GM18498 (cell line): ENCODE measurements at regions not wholly inside any gene's neighbourhood (a gene's known extent, or its start where the extent isn't known, plus 50 kb on each side); places are given as distances from the start of the nearest gene placed in this dataset.
"Not testable (repeated sequence)": the region's sequence is repeated elsewhere in the genome, so short reads cannot be mapped to it uniquely, and the experiment has no call there.

Experiments used
- ATAC-seq: cut with Tn5 transposase; IDR thresholded peaks from one replicate; pipeline ENCODE4 v1.9.1; 2021; ENCODE audit warnings: mild to moderate bottlenecking, moderate library complexity; ENCODE audit not compliant: unreplicated experiment

DNA sequence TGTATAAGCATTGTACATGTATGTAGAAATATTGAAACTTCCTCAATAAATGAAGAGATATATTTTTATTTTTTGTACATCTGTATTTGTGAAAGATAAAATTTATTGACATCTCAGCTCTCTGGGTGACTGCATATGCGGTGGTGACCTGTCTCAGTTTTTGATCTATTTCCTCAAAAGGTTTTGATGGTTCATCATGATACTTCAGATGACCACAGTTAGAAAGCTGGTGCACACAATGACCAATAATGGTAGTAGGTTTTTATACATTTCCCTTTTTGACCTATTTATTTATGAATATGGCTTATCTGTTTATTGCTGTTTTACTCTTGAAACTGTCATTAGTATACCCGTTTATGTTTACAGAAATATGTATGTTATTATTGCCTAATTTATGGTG, 549.6 kb upstream of the CHD1 start:
- not testable (repeated sequence) for ATAC-seq

DNA sequence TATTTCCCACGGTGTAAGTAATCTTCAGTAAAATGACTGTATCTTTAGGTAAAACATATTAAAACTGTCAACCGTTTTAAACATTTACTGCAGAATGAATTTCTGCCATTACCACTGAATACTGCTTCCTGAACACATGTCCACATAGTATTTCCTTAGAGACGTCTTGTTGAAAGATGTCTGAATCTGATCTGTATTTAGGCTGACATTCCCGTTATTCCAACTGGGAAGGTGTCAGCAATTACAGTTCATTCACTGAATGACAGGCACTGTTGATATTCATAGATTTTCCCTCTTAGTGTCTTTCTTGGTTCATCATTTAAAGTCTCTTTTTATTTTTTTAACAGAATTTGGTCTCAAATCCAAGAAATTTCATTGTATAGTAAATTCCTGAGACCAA, 544.5 kb upstream of the CHD1 start:
- ATAC-seq, result not testable (repeated sequence)

DNA sequence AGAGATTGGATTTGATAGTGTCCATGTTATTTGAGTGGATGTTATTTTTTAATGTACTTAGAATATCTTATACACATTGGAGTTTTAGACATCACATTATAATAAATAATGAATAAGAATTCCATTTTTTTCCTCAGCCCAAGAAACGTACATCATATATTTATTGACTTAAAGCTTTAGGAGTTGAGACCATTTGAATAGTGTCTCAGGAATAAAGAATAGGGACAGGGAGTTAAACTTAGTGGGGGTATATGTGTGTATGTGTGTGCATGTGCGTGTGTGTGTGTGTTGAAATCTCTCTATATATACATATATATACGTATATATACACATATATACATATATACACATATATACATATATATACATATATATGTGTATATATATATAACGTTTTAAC, 542.9 kb upstream of the CHD1 start:
- ATAC-seq, result not testable (repeated sequence)

DNA sequence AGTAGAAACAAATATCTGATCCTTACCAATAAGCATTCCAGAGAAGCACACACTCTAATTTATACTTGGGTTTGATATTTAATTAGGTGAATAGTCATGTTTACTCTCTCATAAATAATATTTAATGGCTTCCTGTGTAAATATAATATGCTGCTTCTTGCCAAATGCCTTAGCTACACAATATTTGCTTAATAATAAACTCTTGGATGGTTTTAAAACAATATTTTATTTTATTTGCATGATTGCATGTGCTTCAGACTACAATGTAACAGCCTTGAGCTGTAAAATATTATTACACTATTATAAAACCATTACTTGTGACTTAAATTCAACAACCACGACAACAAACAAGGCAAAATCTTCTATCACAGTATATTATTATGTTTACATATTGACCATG, 542.4 kb upstream of the CHD1 start:
- not testable (repeated sequence) for ATAC-seq

DNA sequence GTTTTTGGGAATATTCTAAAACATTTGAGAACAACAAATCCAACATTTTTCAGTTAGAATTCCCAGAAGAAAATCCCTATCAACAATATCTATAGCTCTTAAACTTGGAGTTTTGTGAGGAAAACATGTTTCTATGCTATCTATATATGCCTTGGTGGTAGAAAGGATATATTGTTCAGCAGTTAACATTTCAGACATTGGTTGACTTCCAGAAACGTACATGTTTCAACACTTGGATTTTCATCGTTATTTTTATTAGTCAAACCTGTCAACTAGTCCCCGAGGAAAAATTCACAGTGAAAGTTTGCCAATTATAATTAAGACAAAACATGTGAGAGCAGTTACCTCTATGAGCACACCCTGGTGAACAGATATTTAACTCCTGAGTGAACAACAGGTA, 541.8 kb upstream of the CHD1 start:
- not testable (repeated sequence) for ATAC-seq

DNA sequence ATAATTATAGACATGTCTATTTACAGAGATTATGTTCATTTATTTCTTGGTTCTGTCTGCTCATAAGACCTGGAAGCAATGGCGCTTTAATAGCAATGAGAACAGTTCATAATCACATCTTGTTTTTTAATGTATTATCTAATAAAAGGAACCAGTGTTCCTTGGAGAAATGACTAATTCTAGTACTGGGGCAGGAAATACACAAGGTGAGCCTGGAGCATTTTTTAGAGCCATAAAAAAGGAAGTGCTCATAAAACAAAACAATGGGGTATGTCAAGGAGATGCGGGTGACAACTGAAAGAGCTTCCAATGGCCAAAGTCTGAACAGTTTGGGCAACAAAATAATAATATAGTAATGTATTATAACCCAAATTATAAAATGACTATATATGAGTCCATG, 531.9 kb upstream of the CHD1 start:
- ATAC-seq, result no peak

DNA sequence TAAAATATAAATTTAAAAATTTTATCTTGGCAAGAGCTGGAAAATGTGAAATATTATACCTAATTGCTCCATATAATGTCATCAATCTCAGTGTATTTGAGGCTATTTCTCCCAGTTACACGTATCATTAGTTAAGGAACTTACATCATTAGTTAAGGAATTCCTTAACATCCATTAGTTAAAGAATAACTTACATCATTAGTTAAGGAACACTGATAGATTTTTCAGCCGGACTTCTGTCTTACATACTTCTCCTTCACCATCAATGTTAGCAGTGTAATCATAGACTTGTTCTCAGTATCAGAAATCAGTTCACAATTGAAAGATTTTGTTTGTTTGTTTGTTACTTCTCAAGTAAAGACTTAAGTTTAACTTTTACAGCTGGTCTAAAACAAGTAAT, 524.4 kb upstream of the CHD1 start:
- no peak for ATAC-seq

DNA sequence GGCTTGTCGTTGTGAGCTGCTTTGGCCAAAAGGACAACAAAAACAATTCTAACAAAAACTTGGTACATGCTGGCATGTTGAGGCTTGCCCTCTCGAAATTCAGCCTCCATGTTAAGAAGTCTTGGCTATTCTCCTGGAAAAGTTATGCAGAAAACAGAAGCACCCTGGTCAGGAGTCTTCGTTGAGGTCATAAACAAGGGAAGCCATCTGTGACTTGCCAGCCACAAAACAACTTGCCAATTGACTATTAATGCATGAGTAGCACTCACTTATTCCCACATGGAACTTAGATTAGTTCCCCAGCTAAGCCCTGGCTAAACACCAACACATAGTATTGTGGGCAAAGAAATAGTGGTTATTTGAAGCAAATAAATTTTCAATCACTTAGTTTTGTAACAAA, 521.0 kb upstream of the CHD1 start:
- no peak for ATAC-seq

DNA sequence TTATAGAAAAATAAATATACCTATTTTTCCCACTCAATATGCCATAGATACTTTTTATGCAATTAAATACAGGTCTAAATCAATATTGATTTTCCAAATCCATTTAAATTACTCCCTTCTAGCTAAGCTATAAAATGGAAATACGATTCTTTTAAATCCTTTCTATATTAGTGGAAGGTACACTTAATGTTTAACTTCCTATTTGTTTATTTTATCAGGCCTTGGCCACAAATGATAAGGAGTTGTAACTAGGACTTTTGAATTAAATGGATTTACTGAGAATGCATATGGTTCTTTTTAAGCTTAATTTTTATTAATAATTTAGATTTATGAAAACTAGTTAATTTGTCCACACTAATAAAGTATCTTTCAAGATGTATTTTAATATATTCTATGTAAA, 517.0 kb upstream of the CHD1 start:
- no peak for ATAC-seq

DNA sequence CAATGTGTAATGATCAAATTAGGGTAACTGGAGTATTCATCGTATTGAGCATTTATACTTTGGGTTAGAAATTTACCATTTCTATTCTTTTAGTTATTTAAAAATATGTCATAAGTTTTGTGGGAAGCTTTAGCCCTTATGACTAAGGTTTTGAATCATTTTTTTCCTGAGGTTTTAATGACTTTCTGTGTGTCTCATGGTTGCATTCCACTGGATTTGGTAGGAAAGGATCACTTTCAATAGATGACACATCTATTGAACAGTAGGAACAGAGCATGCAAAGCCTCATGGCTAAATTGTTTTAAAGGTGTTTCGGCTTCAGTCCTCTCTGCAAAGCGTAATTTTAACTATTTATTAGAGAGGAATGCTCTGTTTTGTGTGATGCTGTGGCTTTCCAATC, 512.4 kb upstream of the CHD1 start:
- no peak for ATAC-seq

DNA sequence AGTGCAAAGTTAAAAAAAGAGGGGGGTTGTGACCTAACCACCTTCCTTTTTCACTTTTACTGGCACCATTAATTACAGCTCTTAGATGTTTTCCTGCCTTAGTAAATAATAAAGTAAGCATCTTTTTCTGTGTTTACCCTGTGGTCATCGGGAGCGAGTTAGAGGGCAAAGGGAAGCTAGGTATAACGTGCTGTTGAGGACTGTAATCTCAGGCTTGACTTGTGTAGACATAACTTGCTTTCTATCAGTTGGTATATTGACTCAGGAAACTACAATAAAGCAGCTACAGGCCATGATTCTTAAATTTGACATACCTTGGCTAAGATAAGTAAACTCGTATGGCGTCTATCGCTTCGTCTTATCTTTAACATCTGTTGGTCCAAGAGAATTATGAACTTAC, 509.8 kb upstream of the CHD1 start:
- no peak for ATAC-seq

DNA sequence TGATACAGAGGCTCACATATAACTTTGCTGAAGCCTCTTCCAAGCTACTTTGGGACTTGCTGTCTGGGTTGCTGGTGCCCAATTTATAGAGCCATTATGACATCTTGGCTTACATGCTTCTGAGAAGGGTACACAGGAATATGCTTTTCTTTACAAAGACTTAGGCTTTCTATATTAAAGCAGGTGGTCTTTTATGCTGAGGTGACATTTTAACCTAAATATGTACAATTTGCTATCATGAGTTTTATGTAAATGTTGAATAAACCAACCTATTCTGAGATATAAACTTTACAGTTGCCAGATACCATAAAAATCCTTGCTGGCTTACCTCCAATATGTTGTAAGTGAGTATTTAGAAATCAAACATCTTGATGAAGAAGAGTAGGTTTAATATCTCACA, 509.2 kb upstream of the CHD1 start:
- ATAC-seq, result no peak

DNA sequence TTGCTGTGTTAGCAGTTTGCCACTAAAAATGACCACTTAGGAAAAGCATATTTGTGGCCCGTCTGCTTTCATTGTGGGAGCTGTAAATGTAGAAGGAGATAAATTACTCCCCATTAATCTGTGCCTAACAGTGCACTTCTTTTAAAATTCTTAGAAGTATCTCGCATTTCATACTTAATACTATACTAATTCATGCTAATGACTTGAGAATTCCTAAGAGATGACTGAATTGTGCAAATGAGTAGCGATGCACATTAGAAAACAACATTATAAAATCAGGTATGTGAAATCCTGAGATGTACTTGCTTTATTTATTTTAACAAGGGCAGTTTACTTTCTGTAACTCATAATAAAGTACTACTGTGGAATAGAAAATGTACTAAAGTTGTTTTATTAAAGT, 494.6 kb upstream of the CHD1 start:
- ATAC-seq, result not testable (repeated sequence)

DNA sequence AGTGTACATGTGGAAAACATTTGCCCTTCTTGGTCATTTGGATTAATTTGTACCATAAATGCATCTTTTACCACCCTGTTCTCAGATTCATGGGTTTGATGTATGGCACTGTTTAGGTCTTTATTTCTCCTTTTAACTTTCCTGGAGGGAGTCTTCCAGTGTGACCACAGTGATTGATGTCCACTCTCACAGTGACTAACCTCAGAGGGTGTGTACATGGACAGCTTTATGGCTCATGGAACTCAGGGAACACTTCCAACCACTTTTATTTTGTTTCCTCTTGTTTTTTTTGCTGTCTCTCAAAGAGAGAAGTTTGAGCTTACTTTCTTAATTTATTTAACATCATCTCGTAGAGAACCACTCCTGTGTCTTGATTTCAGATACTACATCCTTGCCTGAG, 489.8 kb upstream of the CHD1 start:
- not testable (repeated sequence) for ATAC-seq

DNA sequence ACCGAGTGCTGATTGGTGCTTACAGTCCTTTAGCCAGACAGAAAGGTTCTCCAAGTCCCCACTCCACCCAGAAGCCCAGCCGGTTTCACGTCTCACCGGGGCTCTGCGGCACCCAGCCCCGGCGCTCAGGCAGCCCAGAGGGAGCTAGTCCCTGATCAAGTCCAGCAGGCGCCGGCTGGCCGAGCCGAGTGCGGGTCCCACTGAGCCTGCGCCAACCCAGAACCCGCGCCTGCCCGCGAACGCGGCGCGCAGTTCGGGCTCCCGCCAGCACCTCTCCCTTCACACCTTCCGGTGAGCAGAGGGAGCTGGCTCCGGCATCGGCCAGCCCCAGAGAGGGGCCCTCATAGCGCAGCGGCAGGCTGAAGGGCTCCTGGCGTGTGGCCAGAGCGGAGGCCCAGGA, 481.6 kb upstream of the CHD1 start:
- not testable (repeated sequence) for ATAC-seq

DNA sequence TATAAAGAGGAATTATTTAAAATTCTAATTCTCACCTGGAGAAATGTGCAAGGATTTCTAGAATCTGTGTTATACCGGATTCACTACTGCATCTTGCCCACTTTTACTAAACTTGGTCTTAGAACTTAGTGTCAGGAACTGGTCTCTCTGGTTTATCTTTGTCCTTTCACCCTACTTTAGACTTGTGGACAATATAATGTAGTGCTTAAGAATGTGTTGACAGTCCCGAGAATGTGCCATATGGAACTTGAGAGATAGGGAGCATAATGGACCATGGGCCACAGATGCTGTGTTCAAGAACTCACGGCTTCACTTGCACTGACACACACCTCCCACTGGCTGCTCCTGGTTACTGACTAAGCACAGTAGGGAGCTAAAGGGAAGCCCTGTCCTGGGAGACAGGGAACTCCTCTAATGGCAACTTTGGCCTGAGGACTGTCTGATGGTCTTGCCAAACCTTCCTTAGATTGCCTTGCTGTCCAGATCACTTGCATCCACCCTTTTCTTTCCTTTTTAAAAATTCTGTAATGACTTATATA, 476.0 kb upstream of the CHD1 start:
- not testable (repeated sequence) for ATAC-seq

DNA sequence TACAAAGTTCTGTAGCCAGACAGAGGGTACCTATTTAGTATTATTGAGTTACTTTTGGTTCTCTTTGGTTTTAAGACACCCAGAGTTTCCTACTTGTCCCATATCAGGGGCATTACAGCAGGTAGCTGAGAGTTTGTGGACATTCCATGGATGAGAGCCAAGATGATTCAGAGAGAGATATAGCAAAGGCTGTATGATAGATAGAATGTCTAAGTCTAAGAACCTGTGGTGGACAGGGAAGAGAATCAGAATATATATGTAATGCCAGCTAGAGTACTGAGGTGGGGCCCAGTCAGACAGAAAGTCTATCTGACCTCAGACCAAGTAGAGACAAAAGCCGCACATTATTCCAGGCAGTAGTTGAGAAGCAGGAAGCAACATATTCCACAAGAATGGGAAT, 471.8 kb upstream of the CHD1 start:
- not testable (repeated sequence) for ATAC-seq

DNA sequence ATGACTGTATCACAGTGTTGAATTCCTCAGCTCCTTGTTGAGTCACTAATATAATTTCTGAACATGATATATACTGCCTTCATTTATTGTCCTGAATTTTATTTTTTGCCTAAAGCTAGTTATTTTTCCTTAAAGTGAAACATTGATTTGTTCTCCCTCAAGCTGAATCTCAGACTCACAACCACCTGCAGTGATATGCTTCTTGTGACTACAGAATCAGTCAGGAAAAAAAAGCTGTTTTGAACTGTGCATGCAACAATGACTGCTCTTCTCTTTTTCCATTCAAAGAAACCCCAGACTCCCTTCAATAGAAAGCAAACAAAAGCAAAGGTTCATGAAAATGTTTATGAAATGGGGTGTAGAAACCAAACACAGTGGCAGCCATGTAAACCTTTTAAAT, 470.2 kb upstream of the CHD1 start:
- ATAC-seq, result no peak

DNA sequence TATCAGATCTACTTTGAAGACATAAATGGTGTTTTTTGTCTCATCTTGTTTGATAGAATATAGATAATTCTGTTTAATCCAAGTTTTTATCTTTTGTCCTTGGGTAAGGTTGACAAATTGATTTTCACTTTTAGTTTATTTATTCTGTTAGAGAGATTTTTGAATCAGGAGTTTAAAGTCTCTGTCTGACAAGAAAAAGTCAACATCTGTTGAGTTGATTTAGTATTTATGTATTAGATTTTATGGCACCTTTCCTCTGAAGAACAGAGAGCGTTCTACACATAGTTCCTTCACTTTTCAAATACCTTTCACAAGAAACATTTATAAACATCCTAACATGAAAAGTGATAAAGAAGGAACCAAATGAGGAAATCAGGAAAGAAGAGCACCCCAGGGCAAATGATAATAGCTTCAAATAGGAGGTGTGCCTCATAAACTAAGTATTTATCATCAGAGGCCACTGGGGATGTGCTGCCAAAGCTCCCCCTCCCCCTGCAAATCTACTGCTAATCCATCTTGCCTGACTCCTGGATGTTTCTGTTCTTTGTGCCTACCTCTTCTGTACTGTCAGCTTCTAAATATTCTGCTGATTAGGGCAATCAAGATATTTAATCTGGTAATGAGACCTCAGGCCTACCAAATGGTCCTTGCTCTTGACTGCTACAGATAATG, 457.7 kb upstream of the CHD1 start:
- no peak for ATAC-seq

DNA sequence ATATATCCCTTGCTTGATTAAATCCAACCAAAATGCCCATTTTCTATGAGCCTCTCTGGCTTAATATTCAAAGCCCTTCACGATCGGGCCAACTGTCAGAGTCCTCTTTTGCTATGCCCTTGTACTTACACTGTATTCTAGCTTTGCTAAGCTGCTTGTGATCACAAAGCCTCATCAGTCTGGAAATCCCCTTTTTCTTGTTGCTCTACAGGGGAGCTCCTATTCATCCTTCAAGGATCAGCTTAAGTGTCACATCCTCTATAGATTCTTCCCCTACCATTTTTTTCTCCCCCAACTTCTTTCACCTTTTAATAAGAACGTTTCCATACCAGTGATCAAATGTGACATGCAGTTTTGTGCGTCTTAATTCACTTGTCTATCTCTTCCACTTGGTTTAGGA, 450.4 kb upstream of the CHD1 start:
- no peak for ATAC-seq

DNA sequence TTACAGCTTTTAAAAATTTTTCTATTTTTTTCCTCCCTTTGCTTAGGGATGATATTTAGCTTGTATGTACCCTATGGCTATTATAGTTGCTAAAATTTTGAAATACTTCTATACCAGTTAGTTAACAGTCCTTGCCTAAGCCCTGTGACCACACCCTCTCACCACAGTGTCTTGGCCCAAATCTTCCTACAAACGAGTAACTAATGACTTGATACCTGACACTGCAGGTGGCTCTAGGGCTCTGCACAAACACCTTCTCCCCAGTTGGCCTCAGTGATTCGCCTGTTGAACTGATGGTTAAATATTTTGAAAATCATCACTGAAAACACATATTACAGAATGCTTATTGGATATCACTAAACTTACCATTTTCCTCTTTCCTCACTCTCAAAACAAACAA, 449.6 kb upstream of the CHD1 start:
- ATAC-seq, result no peak

DNA sequence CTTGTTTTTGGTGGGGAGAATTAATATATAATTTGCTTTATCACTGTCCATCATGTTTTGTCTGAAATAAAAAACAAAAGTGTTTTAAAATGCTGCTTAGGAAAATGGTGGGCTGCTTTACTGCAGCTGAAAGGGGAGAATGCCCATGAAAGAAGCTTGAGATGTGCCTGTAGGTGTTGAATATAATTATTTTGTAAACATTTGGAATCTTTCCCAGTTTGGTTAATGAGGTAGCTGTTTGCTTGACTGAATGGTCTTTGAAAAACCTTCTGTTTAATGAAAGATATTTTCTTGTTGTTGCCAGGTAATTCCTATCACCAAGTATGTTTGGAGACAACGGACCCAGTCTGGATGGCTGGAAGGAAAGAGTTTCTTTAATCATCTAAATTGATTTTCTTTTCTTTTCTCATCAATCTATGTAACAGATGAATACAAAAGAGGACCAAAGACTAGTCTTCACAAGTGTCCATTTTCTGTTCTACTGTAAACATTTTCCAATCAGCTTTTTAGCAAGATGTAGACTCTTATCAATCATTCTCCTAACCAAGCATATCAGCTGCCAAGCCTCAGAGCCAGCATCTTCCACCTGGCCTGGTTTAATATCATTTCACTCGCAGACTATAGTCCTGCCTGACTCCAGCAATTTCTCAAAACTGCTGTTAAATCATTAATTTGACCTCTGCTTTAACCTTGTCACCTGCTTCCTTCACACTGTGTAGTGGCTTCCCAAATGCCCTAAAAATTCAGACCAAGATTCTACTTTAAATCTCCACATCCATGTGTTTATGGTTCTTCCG, 441.2 kb upstream of the CHD1 start:
- no peak for ATAC-seq
